ENCODE measurements at regions not wholly inside any gene's neighbourhood (a gene's known extent, or its start where the extent isn't known, plus 50 kb on each side); places are given as distances from the start of the nearest gene placed in this dataset.

GRCh38 chr10:62866451-62866850 is 50.3 kb upstream of the EGR2 start:
- no peak for DNase-seq (ENCODE audit: low spot score)
- no peak for TF ChIP-seq CTCF (IDR thresholded peaks at IDR 0.05; ENCODE audit: borderline replicate concordance, control extremely low read depth, extremely low read depth, insufficient read depth, missing control alignments)
- in situ Hi-C loops (cut with MboI; ENCODE audit: low sequenced_read_pairs, unreplicated experiment): no loop called here

Data from GM13976 (cell line).